T47D (cell line): ENCODE measurements at regions not wholly inside any gene's neighbourhood (a gene's known extent, or its start where the extent isn't known, plus 50 kb on each side); places are given as distances from the start of the nearest gene placed in this dataset.
A peak's percentile ranks its signal among the peaks of the same experiment; 100 is the strongest.

ENCODE experiments used
- DNase-seq, 2 experiments: peaks; one replicate each; pipeline versions ENCODE4 v3.0.0 to v3.0.0-alpha.2; 2011 to 2012; ENCODE audit warnings: low read depth in 1 of 2, low spot score in 1 of 2
- JUND ChIP-seq: IDR thresholded peaks from 2 replicates; pipeline ENCODE4 v1.6.1; 2012; ENCODE audit warnings: low read depth
- in situ Hi-C: cut with HindIII; loops from 2 replicates; pipeline ENCODE4 v1.10.0; 2016; ENCODE audit warnings: low sequenced_read_pairs, low pct_unique_long_range_greater_than_20kb

DNA sequence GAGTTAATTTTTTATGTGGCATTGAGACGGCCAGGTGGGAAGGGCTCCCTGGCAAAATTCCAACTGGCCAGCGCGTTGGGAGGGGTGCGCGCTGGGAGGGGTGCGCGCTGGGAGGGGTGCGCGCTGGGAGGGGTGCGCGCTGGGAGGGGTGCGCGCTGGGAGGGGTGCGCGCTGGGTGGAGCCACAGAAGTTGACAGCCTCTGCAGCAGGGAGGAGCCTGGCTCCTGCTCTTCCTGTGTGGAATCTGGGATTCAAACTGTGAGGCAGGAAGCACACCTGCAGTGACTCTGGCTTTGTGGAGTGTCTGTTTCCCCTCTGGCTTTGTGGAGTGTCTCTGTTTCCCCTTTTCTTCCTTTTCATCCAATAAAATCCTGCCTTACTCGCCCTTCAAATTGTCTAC is 147.9 kb upstream of the CBLN2 start:
- in situ Hi-C loops: no loop called here
- no peak for TF ChIP-seq JUND
- no peak for DNase-seq

GRCh38 chr18:72687736-72688135 is 143.6 kb upstream of the CBLN2 start:
- TF ChIP-seq JUND: no peak
- no peak for DNase-seq
- in situ Hi-C loops: no loop called here

DNA sequence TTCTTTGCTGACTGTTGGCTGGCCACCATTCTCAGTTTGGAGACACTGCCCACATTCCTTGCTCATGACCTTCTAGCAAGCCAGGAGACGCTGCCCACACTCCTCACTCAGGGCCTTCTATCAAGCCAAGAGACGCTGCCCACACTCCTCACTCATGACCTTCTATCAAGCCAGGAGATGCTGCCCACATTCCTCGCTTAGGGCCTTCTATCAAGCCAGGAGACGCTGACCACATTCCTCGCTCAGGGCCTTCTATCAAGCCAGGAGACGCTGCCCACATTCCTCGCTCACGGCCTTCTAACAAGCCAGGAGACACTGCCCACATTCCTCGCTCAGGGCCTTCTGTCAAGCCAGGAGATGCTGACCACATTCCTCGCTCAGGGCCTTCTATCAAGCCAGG is 131.3 kb upstream of the CBLN2 start:
- in situ Hi-C loops: no loop called here
- DNase-seq: no peak
- TF ChIP-seq JUND: no peak

- TF ChIP-seq JUND: no peak
- no peak for DNase-seq
- in situ Hi-C loops: no loop called here
Observed at GRCh38 chr18:72674710-72675109, 130.6 kb upstream of the CBLN2 start.

- in situ Hi-C loops: no loop called here
- no peak for DNase-seq
Observed at GRCh38 chr18:72673242-72673641, 129.1 kb upstream of the CBLN2 start.

DNA sequence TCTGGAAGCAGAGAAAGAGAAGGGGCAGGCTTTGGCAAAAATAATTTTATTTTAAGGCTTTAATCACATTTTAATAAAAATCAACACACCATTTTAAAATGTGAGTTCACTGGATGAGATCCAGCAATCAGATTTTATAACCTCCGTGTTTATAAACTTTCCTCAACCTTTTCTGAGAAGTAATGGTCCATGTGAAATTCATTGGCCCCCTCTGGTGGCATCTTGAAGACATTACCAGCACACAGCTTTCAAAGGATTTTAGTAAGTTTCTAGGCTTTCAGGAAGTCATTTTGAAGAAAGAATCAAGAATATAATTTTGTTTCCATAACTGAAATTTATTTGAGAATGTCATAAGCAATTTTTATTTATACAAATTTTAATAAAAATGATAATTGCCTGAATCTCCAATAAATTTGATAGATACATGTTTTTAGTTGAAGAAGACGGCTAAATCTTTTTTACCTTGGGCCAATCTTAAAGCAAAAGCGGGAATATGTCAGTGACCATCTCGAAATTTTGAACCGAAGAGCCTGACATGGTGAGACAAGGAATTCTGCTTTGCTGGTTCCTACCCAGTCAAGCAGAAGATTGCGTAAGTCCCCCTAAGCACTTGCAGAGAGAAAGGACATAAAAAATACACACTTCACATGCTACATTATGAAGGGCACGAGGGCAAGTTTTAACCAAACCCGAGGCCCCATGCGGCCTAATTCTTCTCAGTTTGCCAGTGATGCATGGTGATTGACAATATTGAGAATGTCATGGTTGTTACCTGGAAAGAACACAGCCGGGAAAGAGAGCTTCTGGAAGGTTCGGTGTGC is 128.4 kb upstream of the CBLN2 start:
- TF ChIP-seq JUND: no peak
- in situ Hi-C loops: no loop called here
- DNase-seq: peak; percentile 30 to 54

More at GRCh38 chr18:72673242-72673641, 129.1 kb upstream of the CBLN2 start:
- TF ChIP-seq JUND: no peak

DNA sequence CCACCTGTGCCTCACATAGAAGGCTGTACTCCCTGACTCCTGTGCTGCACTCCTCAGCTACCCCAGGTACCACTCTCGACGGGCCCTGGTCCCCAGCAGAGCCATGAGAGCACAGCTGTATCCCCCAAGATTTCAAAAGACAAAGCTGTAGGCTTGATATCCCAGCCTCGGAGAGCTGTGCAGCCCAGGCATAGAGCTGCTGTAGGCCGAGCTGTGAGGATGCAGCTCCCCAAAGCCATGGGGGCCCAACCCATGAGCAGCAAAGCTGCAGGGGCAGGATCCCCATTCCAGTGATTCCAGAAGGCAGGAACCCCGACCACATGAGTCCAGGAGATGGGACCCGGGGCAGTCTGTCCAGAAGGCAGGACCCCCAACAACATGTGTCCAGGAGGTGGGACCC is 123.8 kb upstream of the CBLN2 start:
- no peak for TF ChIP-seq JUND
- no peak for DNase-seq
- in situ Hi-C loops: no loop called here

GRCh38 chr18:72652990-72653593 is 109.0 kb upstream of the CBLN2 start:
- in situ Hi-C loops: no loop called here
- TF ChIP-seq JUND: no peak
- peak in 1 of 2 experiments; percentile 48 for DNase-seq

- no peak for DNase-seq
- in situ Hi-C loops: no loop called here
- no peak for TF ChIP-seq JUND
Observed at GRCh38 chr18:72651033-72651432, 106.9 kb upstream of the CBLN2 start.

DNA sequence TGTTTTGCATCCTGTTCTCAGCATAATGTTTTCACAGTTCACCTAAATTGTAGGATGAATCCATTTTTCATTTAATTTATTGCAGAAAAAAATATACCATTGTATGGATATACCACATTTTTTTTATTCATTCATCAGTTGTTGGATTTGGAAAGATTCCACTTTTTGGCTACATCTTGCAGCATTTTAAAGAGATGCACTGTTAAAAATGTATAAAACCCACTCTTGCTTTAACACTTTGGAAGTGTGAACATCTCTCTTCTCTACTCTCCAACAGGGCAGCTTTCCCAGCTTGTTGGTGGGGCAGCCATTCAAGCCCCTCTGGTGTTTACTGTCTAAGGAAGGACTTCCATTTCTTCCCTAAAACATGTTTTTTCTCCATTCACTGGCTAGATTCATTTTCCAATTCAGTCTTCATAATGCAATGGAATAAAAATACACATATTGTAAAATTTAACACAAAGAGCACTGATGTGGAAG is 104.4 kb upstream of the CBLN2 start:
- no peak for DNase-seq
- in situ Hi-C loops: no loop called here
- TF ChIP-seq JUND: no peak

- DNase-seq: no peak
- in situ Hi-C loops: no loop called here
- no peak for TF ChIP-seq JUND
Observed at GRCh38 chr18:72648079-72648478, 103.9 kb upstream of the CBLN2 start.

- in situ Hi-C loops: no loop called here
- no peak for TF ChIP-seq JUND
- no peak for DNase-seq
Observed at GRCh38 chr18:72640557-72640956, 96.4 kb upstream of the CBLN2 start.

DNA sequence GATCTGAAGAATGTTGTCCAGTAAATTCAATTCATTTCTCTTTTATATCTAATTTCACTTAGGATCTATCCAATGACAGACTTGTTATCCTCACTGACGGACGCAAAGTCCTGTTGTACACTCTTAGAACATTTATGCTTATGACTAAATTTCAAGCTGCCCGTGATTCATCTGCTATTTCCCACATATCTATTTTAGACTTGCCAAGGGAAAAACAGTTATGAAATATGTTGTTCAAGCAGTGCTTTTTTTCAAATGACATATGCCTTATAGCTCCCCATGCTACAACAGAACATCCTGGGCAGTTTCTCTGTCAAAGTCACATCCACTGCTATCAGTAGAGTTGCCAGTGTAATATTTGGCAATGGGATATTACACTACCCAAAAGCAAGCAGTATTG is 94.2 kb upstream of the CBLN2 start:
- no peak for TF ChIP-seq JUND
- in situ Hi-C loops: no loop called here
- no peak for DNase-seq

DNA sequence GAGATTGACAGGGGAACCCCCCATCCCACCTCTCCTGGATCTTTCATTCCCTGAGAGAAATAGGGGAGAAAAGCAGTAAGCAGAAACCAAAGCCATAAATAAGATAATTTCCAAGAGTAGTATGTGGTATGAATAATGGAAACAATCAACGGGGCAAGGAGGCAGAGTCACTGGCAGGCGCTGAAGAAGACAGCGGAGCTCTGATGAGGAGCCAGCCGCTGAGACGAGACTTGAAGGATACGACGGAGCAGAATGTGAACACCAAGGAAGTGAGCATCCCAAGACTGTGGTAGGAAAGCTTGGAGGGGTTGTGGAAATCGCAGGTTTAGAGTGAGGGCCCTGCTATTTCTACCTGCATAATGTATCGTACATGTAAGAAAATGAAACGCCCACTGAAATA is 93.6 kb upstream of the CBLN2 start:
- no peak for TF ChIP-seq JUND
- in situ Hi-C loops: no loop called here
- no peak for DNase-seq
